ENCODE measurements at regions not wholly inside any gene's neighbourhood (a gene's known extent, or its start where the extent isn't known, plus 50 kb on each side); places are given as distances from the start of the nearest gene placed in this dataset.

DNA sequence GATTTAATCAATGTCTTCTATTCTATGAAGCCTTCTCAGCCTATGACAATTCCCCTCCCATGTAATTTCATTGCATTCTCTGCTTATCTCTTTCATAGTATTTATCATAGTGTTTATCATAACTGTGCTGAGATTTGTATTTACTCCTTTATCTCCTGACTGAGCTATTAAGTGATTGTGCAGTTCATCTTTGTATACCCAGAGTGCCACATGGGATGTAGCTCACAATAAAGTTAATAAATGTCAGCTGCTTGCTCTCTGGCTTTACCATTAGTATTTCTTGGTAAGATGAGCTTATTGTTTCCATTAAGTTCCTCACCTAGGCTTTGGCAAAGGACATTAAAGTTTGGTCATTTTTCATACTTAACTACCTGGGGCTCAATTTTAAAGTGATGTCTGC, 275.1 kb upstream of the MPDZ start:
- Histone ChIP-seq H3K79me2 (replicated peaks; ENCODE audit: insufficient read depth) (no peaks in the 10 kb centered on the region), H2AFZ (0 out of 2 replicates have a peak overlapping the region, but pooled peaks have one; percentile 18), H3K36me3 (ENCODE audit: insufficient read depth) (no peaks in the 10 kb centered on the region), H3K4me3 (no peak overlapping the region), H3K9me2 (ENCODE audit: insufficient read depth) (no peaks in the 10 kb centered on the region), H3F3A (replicated peaks; ENCODE audit: low read depth) (no peaks in the 10 kb centered on the region), H3K4me2 (no peak overlapping the region), H4K20me1 (replicated peaks; ENCODE audit: insufficient read depth) (no peaks in the 10 kb centered on the region), H3K4me1 (ENCODE audit: insufficient read depth) (no peaks in the 10 kb centered on the region; the same call in 1 of the 2 replicates), H3K27ac (ENCODE audit: low read depth) (no peak overlapping the region), H3K27me3 (ENCODE audit: insufficient read depth) (no peaks in the 10 kb centered on the region)
- ATAC-seq (no peak), DNase-seq (ENCODE audit: low spot score) (no peak)
- no peaks in the 10 kb centered on the region for H3K36me3 Mint-ChIP-seq (ENCODE audit: low read depth)
- no peaks in the 10 kb centered on the region for H3K9me3 Mint-ChIP-seq
- H3K27ac Mint-ChIP-seq, result no peak overlapping the region
- H3K27me3 Mint-ChIP-seq (ENCODE audit: insufficient read depth, low read depth, poor library complexity), result no peaks in the 10 kb centered on the region
- TF ChIP-seq CREB1 (CRISPR knock-in tag; IDR thresholded peaks at IDR 0.05; ENCODE audit: low read depth) (no peak), EZH2 (IDR thresholded peaks at IDR 0.05; ENCODE audit: low read depth, unreplicated experiment) (no peak), EZH2phosphoT487 (IDR thresholded peaks at IDR 0.05; ENCODE audit: unreplicated experiment) (no peak), POLR2AphosphoS5 (IDR thresholded peaks at IDR 0.05; ENCODE audit: low read depth) (no peak), ZNF331 (CRISPR knock-in tag; IDR thresholded peaks at IDR 0.05; ENCODE audit: low read depth) (no peak), NANOG (IDR thresholded peaks at IDR 0.05; ENCODE audit: borderline replicate concordance) (no peak), STAT1 (IDR thresholded peaks at IDR 0.05; ENCODE audit: unreplicated experiment) (no peak), ZNF462 (CRISPR knock-in tag; IDR thresholded peaks at IDR 0.05) (no peak), JUNB (IDR thresholded peaks at IDR 0.05; ENCODE audit: unreplicated experiment) (no peak), ZNF114 (CRISPR knock-in tag; IDR thresholded peaks at IDR 0.05) (no peak)
- TF ChIP-seq, protein P1, sequence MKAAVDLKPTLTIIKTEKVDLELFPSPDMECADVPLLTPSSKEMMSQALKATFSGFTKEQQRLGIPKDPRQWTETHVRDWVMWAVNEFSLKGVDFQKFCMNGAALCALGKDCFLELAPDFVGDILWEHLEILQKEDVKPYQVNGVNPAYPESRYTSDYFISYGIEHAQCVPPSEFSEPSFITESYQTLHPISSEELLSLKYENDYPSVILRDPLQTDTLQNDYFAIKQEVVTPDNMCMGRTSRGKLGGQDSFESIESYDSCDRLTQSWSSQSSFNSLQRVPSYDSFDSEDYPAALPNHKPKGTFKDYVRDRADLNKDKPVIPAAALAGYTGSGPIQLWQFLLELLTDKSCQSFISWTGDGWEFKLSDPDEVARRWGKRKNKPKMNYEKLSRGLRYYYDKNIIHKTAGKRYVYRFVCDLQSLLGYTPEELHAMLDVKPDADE (IDR thresholded peaks at IDR 0.05), result no peak
- TF ChIP-seq, protein P2, sequence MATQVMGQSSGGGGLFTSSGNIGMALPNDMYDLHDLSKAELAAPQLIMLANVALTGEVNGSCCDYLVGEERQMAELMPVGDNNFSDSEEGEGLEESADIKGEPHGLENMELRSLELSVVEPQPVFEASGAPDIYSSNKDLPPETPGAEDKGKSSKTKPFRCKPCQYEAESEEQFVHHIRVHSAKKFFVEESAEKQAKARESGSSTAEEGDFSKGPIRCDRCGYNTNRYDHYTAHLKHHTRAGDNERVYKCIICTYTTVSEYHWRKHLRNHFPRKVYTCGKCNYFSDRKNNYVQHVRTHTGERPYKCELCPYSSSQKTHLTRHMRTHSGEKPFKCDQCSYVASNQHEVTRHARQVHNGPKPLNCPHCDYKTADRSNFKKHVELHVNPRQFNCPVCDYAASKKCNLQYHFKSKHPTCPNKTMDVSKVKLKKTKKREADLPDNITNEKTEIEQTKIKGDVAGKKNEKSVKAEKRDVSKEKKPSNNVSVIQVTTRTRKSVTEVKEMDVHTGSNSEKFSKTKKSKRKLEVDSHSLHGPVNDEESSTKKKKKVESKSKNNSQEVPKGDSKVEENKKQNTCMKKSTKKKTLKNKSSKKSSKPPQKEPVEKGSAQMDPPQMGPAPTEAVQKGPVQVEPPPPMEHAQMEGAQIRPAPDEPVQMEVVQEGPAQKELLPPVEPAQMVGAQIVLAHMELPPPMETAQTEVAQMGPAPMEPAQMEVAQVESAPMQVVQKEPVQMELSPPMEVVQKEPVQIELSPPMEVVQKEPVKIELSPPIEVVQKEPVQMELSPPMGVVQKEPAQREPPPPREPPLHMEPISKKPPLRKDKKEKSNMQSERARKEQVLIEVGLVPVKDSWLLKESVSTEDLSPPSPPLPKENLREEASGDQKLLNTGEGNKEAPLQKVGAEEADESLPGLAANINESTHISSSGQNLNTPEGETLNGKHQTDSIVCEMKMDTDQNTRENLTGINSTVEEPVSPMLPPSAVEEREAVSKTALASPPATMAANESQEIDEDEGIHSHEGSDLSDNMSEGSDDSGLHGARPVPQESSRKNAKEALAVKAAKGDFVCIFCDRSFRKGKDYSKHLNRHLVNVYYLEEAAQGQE (IDR thresholded peaks at IDR 0.05; ENCODE audit: unreplicated experiment), result no peak
- TF ChIP-seq, protein P3, sequence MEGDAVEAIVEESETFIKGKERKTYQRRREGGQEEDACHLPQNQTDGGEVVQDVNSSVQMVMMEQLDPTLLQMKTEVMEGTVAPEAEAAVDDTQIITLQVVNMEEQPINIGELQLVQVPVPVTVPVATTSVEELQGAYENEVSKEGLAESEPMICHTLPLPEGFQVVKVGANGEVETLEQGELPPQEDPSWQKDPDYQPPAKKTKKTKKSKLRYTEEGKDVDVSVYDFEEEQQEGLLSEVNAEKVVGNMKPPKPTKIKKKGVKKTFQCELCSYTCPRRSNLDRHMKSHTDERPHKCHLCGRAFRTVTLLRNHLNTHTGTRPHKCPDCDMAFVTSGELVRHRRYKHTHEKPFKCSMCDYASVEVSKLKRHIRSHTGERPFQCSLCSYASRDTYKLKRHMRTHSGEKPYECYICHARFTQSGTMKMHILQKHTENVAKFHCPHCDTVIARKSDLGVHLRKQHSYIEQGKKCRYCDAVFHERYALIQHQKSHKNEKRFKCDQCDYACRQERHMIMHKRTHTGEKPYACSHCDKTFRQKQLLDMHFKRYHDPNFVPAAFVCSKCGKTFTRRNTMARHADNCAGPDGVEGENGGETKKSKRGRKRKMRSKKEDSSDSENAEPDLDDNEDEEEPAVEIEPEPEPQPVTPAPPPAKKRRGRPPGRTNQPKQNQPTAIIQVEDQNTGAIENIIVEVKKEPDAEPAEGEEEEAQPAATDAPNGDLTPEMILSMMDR (conservative IDR thresholded peaks at IDR 0.05; ENCODE audit: low read depth in 2 of 2), result no peak
- H3K4me3 Mint-ChIP-seq, result no peak overlapping the region
- H3K4me1 Mint-ChIP-seq, result peaks cover 14% of the 10 kb centered on the region; the same call in 2 of the 3 replicates

Measured in GM23338 (cell line).